Activated naive CD8-positive, alpha-beta T cell treated with anti-CD3 and anti-CD28 coated beads, Interleukin-2, amount 50 U/mL, for 24 hours (primary cell): ENCODE measurements at regions not wholly inside any gene's neighbourhood (a gene's known extent, or its start where the extent isn't known, plus 50 kb on each side); places are given as distances from the start of the nearest gene placed in this dataset.

ENCODE experiments used
- ATAC-seq: fragments of 150-1000 bp; cut with Tn5 transposase; one replicate; pipeline ENCODE4 v1.10.0; 2021
- DNase-seq: peaks from one replicate; pipeline ENCODE4 v3.0.0; 2021
- H3K27ac Mint-ChIP-seq: one replicate; pipeline ENCODE4 v1.8.0; 2021; ENCODE audit warnings: mild to moderate bottlenecking, mixed read lengths
- H3K27me3 Mint-ChIP-seq: one replicate; pipeline ENCODE4 v1.8.0; 2021; ENCODE audit warnings: mixed read lengths
- H3K36me3 Mint-ChIP-seq: one replicate; pipeline ENCODE4 v1.8.0; 2021; ENCODE audit warnings: low read depth, mixed read lengths
- H3K4me1 Mint-ChIP-seq: one replicate; pipeline ENCODE4 v1.8.0; 2021; ENCODE audit warnings: mixed read lengths
- H3K4me3 Mint-ChIP-seq: one replicate; pipeline ENCODE4 v1.8.0; 2021; ENCODE audit warnings: mild to moderate bottlenecking, moderate library complexity, mixed read lengths
- H3K9me3 Mint-ChIP-seq: one replicate; pipeline ENCODE4 v1.8.0; 2021; ENCODE audit warnings: mixed read lengths

DNA sequence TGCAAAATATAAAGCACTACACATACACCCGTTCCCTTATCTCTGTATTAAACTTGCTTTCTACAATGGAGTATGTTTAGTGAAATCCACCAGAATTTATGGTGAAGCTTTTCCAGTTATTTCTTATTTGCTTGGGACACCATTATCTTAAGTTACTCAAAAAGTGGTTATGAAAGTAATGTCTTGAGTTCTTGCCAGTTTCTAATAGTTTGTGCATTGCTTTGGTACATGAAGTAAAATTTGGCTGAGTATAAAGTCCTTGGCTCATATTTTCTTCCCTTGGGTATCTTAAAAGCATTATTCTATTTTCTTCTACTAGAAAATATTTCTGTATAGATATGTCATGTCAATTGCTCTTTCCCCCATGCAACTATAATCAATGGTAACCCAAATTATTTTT is 85.2 kb downstream of the POLR1F start:
- ATAC-seq (no peak), DNase-seq (no peak)
- H3K4me3 Mint-ChIP-seq = no peak overlapping the region
- no peaks in the 10 kb centered on the region for H3K27me3 Mint-ChIP-seq
- no peaks in the 10 kb centered on the region for H3K36me3 Mint-ChIP-seq
- no peak overlapping the region for H3K27ac Mint-ChIP-seq
- H3K4me1 Mint-ChIP-seq = no peaks in the 10 kb centered on the region
- no peaks in the 10 kb centered on the region for H3K9me3 Mint-ChIP-seq

DNA sequence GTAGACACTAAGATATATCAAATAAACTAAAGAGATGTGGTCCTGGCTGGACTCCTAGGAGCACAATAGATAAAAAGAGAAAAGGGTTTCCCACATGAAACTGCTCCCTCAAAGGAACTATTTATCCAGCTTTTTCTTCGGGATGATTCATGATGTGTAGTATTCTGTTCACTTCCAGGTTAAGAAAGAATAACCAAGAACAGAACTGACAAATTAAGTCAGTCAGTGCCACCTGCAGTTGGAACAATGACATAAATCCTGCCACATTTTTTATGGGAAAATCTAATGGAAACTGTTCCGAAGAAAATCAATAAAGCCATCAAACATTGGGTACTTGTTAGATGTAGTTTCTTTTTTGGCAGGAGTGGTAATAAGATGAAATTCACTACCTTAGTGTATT is 87.1 kb downstream of the POLR1F start:
- no peak overlapping the region for H3K4me3 Mint-ChIP-seq
- H3K27me3 Mint-ChIP-seq = no peaks in the 10 kb centered on the region
- no peaks in the 10 kb centered on the region for H3K36me3 Mint-ChIP-seq
- H3K27ac Mint-ChIP-seq = no peak overlapping the region
- H3K9me3 Mint-ChIP-seq = no peaks in the 10 kb centered on the region
- no peaks in the 10 kb centered on the region for H3K4me1 Mint-ChIP-seq
- no peak for DNase-seq
- no peak for ATAC-seq

DNA sequence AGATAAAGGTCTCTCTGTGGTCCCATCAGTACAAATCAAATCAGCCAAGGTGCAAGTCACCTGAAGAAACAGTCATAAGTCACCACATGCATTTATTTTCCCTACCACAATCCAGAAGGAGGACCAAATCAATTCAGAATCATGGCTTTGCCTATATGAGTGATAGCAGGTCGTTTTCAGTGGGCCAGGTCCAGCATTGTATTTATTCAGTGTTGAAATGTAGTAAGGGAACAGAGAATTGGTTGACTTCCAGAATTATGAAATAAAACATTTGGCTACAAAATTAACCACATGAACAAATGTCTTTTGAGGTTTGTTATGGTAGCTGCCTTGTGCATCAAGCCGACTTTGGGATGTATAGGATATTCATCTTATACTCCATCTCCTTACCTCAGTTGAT is 88.4 kb downstream of the POLR1F start:
- DNase-seq (no peak), ATAC-seq (no peak)
- peaks cover 4% of the 10 kb centered on the region for H3K9me3 Mint-ChIP-seq
- no peaks in the 10 kb centered on the region for H3K27me3 Mint-ChIP-seq
- no peaks in the 10 kb centered on the region for H3K36me3 Mint-ChIP-seq
- no peak overlapping the region for H3K4me3 Mint-ChIP-seq
- no peak overlapping the region for H3K27ac Mint-ChIP-seq
- no peaks in the 10 kb centered on the region for H3K4me1 Mint-ChIP-seq

DNA sequence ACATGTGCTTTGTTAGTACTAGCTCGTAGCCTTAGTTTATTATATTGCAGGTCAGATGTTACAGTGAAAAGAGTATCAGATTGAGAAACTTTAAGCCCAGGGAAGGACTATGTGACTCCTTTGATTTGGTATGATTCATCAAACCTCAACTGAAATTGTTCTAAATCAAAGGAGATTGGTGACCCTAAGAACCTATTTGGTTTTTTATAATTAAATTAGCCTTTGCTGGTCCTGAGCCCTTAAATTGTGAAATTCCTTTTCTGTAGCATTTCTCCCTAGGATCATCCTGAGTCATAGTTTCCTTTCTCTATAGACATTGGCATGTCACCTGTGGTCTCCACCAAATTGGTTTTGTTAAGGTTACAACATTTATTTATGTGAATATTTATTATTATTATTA is 89.7 kb downstream of the POLR1F start:
- ATAC-seq (no peak), DNase-seq (no peak)
- Mint-ChIP-seq H3K4me3 (no peak overlapping the region), H3K9me3 (peaks cover 4% of the 10 kb centered on the region), H3K27me3 (no peaks in the 10 kb centered on the region), H3K36me3 (no peaks in the 10 kb centered on the region), H3K27ac (no peak overlapping the region), H3K4me1 (no peaks in the 10 kb centered on the region)

DNA sequence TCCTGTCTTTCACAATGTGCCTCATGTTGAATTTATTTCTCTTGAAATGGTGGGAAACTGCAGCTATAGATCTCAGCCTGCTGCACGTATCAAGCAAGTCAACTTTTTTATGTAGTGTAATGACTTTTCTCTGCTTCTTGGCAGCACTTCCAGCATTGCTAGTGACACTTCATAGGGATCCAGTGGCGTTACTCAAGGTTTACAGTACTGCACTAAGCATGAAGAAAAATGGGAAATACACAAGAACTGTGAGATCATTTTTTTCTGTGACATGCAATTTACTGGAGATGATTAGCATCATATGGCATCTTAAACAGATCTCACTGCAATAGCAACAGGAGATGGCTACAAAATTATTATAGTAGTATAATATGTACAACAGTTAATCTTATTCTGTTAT is 90.9 kb downstream of the POLR1F start:
- Mint-ChIP-seq H3K4me3 (no peak overlapping the region), H3K9me3 (peaks cover 4% of the 10 kb centered on the region), H3K27me3 (no peaks in the 10 kb centered on the region), H3K27ac (no peak overlapping the region), H3K36me3 (no peaks in the 10 kb centered on the region), H3K4me1 (no peaks in the 10 kb centered on the region)
- ATAC-seq = no peak
- DNase-seq = no peak

DNA sequence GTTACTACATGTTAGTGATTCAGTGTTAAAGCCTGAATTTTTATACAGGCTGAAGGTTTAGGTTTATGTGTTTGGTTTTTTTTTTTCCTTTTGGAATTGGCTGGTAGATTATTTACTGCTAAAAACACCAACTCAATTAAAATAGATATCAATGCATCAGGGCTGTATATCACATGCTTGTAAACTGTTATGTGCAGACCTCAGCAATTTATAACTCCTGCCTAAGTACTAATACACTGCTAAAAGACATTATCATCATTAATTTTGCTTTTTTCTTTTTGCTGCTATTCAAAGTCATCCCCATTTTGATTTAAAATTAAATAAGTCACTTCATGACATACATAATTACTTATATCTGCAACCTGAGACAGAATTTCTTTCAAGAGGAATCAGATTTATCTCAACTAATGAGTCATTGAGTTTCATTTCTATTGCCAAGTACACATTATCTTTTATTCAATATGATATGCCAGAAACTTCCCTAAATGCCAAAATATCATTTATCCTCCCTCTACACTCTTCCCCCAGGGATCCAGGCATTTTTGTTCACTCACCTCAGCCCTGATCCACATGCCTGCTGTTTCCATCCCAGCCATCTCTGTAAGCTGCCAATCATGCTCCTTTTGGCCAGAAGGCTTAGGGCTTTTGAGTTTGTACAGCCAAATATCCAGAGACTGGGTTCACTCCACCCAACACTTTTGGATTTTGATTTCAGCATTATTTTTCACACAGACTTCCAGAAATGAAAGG is 98.5 kb downstream of the POLR1F start:
- H3K4me3 Mint-ChIP-seq = no peak overlapping the region
- no peaks in the 10 kb centered on the region for H3K27me3 Mint-ChIP-seq
- no peak for DNase-seq
- H3K27ac Mint-ChIP-seq = no peak overlapping the region
- no peak for ATAC-seq
- H3K36me3 Mint-ChIP-seq = no peaks in the 10 kb centered on the region
- no peaks in the 10 kb centered on the region for H3K4me1 Mint-ChIP-seq
- H3K9me3 Mint-ChIP-seq = no peaks in the 10 kb centered on the region

DNA sequence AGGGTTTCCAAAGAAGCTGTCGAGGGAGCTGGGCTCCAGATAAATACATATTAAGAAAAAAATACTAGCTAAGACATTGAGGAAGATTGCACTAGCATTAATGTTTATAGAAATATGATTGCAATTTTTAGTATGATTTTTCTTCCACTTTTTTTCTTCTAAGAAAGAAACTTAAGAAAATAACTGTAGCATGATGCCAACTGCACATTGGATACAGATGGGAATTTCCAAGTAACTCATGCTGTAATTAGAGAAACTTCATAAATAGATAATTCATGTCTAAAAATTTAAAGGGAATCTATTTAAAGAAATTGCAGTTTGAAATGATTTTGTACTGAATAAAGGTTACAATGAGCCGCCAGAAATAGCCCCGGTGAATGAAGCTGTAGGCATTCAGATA is 119.4 kb downstream of the POLR1F start:
- Mint-ChIP-seq H3K9me3 (peaks cover 6% of the 10 kb centered on the region), H3K4me1 (no peaks in the 10 kb centered on the region), H3K36me3 (no peaks in the 10 kb centered on the region), H3K27me3 (no peaks in the 10 kb centered on the region), H3K4me3 (no peak overlapping the region), H3K27ac (no peak overlapping the region)
- DNase-seq (no peak), ATAC-seq (no peak)

DNA sequence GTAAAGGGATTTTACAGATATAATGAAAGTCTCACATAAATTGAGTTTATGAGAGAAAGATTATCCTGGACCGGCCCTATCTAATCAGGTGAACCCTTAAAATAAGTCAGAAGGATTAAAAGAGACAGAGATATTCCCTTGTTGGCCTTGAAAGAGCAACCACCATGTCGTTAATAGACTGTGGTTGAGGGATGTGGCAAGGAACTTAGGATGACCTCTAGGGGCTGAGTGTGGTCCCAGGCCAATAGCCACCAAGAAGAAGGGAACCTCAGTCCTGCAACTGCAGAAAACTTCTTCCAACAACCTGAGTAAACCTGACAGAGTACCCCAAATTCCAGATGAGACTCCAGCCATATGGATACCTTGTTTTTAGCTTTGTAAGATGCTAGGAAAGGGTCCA is 121.5 kb downstream of the POLR1F start:
- no peaks in the 10 kb centered on the region for H3K4me1 Mint-ChIP-seq
- H3K27ac Mint-ChIP-seq = no peak overlapping the region
- DNase-seq = no peak
- no peaks in the 10 kb centered on the region for H3K9me3 Mint-ChIP-seq
- no peak overlapping the region for H3K4me3 Mint-ChIP-seq
- no peaks in the 10 kb centered on the region for H3K36me3 Mint-ChIP-seq
- no peak for ATAC-seq
- H3K27me3 Mint-ChIP-seq = no peaks in the 10 kb centered on the region

DNA sequence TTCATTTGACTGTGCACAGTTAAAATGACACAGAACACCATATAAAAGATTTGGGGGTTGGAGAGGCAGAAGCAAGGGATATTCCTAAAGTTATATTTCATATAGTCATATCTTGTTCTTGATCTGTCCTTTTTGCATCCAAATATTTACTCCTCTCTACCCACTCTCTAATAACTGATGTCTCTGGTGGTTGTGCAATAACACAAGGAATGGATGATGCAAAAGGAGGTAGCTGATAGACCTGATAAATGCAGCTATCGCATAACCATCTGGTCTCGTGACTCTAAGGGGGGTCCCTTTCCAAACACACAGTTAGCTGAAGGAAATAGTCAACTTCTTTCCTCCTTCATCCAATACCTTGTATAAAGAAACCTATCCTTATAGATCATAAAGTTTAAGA is 123.1 kb downstream of the POLR1F start:
- no peak overlapping the region for H3K4me3 Mint-ChIP-seq
- no peak for DNase-seq
- no peaks in the 10 kb centered on the region for H3K4me1 Mint-ChIP-seq
- no peaks in the 10 kb centered on the region for H3K36me3 Mint-ChIP-seq
- no peaks in the 10 kb centered on the region for H3K27me3 Mint-ChIP-seq
- ATAC-seq = no peak
- H3K9me3 Mint-ChIP-seq = no peaks in the 10 kb centered on the region
- no peak overlapping the region for H3K27ac Mint-ChIP-seq

DNA sequence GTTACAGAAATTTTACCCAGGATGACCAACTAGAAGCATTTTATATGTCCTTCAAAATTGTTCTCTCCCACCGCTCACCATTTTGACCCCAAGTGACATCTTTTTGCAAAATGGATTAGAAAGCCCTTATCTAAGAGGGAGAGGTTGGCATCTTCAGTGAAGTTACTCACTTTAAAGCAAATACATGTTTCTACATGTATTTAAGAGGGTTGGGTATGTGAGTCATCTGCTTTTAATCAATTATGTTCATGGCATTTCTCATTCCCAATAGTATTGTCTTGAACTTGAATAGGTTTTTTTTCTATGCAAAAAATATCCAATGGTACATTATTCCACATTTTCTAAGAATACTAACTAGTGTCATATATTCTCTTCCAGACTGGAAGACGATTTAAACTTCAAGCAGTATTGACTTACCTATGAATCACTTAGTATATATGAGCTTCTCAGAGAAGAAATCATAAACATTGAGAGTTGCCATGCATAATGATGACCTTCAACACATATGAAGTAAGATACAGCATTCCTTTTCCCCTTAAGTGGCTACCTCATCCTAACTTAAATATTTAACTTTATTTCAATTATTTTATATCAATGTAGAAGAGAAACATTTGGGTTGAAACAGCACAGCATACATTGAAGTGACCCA is 132.8 kb downstream of the POLR1F start:
- ATAC-seq (no peak), DNase-seq (no peak)
- H3K27me3 Mint-ChIP-seq = no peaks in the 10 kb centered on the region

DNA sequence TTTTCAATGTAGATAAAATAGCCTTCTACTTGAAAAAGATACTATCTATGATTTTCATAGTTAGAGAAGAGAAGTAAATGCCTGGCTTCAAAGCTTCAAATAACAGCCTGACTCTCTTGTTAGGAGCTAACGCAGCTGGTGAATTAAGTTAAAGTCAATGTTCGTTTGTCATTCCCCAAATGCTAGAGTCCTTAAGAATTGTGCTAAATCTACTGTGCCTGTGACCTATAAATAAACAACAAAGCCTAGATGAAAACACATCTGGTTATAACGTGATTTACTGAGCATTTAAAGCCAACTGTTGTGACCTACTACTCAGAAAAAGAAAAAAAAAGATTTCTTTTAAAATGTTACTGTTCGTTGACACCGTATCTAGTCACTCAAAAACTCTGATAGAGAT is 134.7 kb downstream of the POLR1F start:
- Mint-ChIP-seq H3K27me3 (no peaks in the 10 kb centered on the region), H3K9me3 (peaks cover 5% of the 10 kb centered on the region), H3K36me3 (no peaks in the 10 kb centered on the region), H3K4me1 (no peaks in the 10 kb centered on the region), H3K4me3 (no peak overlapping the region), H3K27ac (no peak overlapping the region)
- DNase-seq = no peak
- ATAC-seq = no peak

More for the DNA sequence above, 132.8 kb downstream of the POLR1F start:
- Mint-ChIP-seq H3K27ac (no peak overlapping the region), H3K4me3 (no peak overlapping the region), H3K36me3 (no peaks in the 10 kb centered on the region), H3K4me1 (no peaks in the 10 kb centered on the region), H3K9me3 (no peaks in the 10 kb centered on the region)

DNA sequence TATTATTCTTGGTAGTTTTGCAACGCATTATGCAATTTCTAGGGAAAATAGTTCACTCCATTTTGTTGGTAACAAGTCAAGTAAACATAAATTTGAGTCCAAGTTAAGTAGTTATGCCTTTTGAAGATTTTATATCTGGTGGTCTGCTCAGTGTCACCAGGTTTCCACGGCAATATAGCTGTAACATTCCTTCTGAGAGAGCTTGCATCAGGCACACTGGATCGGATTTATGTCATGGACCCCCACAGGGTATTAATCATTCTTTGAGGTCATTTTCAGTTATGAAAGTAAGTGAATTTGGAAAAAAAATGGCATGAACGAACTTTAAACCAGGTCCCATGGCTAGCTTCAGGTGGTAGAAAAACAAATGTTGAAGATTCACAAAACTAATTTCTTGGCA is 136.3 kb downstream of the POLR1F start:
- Mint-ChIP-seq H3K4me3 (no peak overlapping the region), H3K27me3 (no peaks in the 10 kb centered on the region), H3K27ac (no peak overlapping the region), H3K4me1 (no peaks in the 10 kb centered on the region), H3K36me3 (no peaks in the 10 kb centered on the region), H3K9me3 (peaks cover 5% of the 10 kb centered on the region)
- DNase-seq (no peak), ATAC-seq (no peak)

DNA sequence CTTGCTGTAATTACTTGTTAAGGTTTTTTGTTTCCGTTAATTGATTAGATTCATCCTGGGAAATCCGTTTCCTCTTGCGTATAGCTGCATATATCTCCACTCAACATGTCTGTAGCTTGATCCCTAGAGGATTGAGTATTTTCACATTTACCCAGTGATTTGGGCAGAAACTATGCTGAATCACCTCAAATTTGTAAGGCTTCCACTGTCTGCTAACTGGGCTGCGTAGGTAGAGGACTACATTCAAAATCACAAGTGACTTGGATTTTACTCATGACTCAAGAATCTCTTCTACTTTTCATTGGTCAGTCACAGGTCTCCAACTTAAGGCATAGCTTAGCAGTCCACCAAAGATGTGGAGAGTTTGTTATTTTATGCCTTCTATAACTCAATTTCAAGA is 141.8 kb downstream of the POLR1F start:
- Mint-ChIP-seq H3K27ac (no peak overlapping the region), H3K4me3 (no peak overlapping the region), H3K4me1 (no peaks in the 10 kb centered on the region), H3K9me3 (peaks cover 7% of the 10 kb centered on the region), H3K27me3 (no peaks in the 10 kb centered on the region), H3K36me3 (no peaks in the 10 kb centered on the region)
- DNase-seq (no peak), ATAC-seq (no peak)

DNA sequence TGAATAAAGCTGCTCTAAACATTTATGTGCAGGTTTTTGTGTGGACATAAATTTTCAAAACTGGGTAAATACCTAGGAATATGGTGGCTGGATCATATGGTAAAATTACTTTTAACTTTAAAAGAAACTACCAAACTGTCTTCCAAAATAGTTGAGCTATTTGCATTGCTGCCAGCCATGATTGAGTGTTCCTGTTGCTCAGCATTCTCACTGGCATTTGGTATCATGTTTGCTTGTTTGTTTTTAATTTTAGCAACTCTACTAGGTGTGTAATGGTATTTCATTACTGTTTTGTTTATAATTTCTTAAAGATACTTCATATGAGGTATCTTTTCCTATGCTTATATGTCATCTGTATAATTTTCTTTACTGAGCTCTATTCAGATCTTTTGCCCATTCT is 143.2 kb downstream of the POLR1F start:
- Mint-ChIP-seq H3K4me3 (no peak overlapping the region), H3K27ac (no peak overlapping the region), H3K36me3 (no peaks in the 10 kb centered on the region), H3K4me1 (no peaks in the 10 kb centered on the region), H3K9me3 (peaks cover 7% of the 10 kb centered on the region), H3K27me3 (no peaks in the 10 kb centered on the region)
- DNase-seq (no peak), ATAC-seq (no peak)

DNA sequence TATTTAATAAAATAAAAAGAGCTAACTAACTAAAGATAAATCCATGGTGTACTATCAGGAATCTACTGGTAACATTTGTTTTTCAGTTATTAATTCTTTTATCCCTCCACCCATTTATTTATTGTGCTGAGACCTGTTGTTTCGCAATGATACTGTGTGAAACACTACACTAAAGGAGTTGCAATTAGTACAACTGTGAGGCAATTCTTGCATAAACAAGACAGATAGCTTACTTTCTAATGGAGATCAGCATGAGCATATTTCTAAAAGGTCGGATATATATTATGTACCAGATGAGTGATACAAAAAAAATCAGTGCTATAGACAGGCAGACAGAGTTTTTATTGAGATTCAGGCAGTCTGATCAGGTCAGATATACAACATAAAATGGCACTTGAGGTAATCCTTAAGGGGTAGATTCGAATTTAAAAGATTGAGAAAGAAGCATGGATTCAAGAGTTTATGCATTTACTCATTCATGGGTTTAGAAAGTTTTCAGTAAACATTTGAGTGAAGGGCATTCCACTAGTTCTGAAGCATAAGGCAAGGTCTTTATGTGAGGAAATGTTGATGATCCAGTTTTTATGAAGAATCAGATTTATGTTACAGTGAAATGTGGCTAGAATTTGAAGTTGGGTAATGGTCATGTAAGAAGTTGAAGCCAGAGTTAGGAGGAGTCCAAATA is 147.6 kb downstream of the POLR1F start:
- Mint-ChIP-seq H3K36me3 (no peaks in the 10 kb centered on the region), H3K27me3 (no peaks in the 10 kb centered on the region), H3K9me3 (no peaks in the 10 kb centered on the region), H3K4me3 (no peak overlapping the region), H3K4me1 (no peaks in the 10 kb centered on the region), H3K27ac (no peak overlapping the region)
- no peak for ATAC-seq
- no peak for DNase-seq
